Activated CD8-positive, alpha-beta T cell treated with anti-CD3 and anti-CD28 coated beads, Interleukin-2, amount 10 ng/mL, durations not matched to agents 7 days and 5 days (primary cell): ENCODE measurements at regions not wholly inside any gene's neighbourhood (a gene's known extent, or its start where the extent isn't known, plus 50 kb on each side); places are given as distances from the start of the nearest gene placed in this dataset.

ENCODE experiments used
- ATAC-seq: fragments of 150-1000 bp; cut with Tn5 transposase; one replicate; pipeline ENCODE4 v1.10.0; 2021; ENCODE audit warnings: moderate library complexity
- CTCF ChIA-PET: fragments of 350-600 bp; sonication (Branson Sonifier 250); formaldehyde crosslinking; loops from one replicate; lab custom pipeline; 2021; ENCODE audit warnings: antibody characterized with exemption; lab: Charles Lee
- POLR2A ChIA-PET: fragments of 350-600 bp; sonication (Branson Sonifier 250); formaldehyde crosslinking; loops from one replicate; lab custom pipeline; 2021; ENCODE audit warnings: antibody characterized with exemption; lab: Charles Lee
- DNase-seq: peaks from one replicate; pipeline ENCODE4 v3.0.0-alpha.2; 2020
- H3K27ac Mint-ChIP-seq: one replicate; pipeline ENCODE4 v1.8.0; 2021; ENCODE audit warnings: mild to moderate bottlenecking, mixed read lengths
- H3K27me3 Mint-ChIP-seq: one replicate; pipeline ENCODE4 v1.8.0; 2021; ENCODE audit warnings: low read depth, mixed read lengths
- H3K36me3 Mint-ChIP-seq: one replicate; pipeline ENCODE4 v1.8.0; 2021; ENCODE audit warnings: low read depth, mixed read lengths
- H3K4me1 Mint-ChIP-seq: one replicate; pipeline ENCODE4 v1.8.0; 2021; ENCODE audit warnings: low read depth, mixed read lengths
- H3K4me3 Mint-ChIP-seq: one replicate; pipeline ENCODE4 v1.8.0; 2021; ENCODE audit warnings: mild to moderate bottlenecking, mixed read lengths
- H3K9me3 Mint-ChIP-seq: one replicate; pipeline ENCODE4 v1.8.0; 2022; ENCODE audit warnings: mixed read lengths; ENCODE audit not compliant: insufficient read depth

GRCh38 chr11:11074686-11075335 is 217.0 kb upstream of the ZBED5 start:
- DNase-seq (no peak), ATAC-seq (no peak)
- Mint-ChIP-seq H3K36me3 (no peaks in the 10 kb centered on the region), H3K4me3 (no peak overlapping the region), H3K9me3 (no peaks in the 10 kb centered on the region), H3K27ac (no peak overlapping the region), H3K27me3 (peaks cover 4% of the 10 kb centered on the region), H3K4me1 (no peaks in the 10 kb centered on the region)
- ChIA-PET POLR2A (no interaction called here), CTCF (interaction anchor here (1.4 kb wide), 1 partner anchor 18 kb away, joined by 3 read pairs; no protein-coding TSS in a partner anchor)

GRCh38 chr11:11073996-11074395 is 216.1 kb upstream of the ZBED5 start:
- DNase-seq, result no peak
- ChIA-PET CTCF (no interaction called here), POLR2A (no interaction called here)
- no peak for ATAC-seq
- Mint-ChIP-seq H3K9me3 (no peaks in the 10 kb centered on the region), H3K4me1 (no peaks in the 10 kb centered on the region), H3K27me3 (peaks cover 4% of the 10 kb centered on the region), H3K4me3 (no peak overlapping the region), H3K27ac (no peak overlapping the region), H3K36me3 (no peaks in the 10 kb centered on the region)

DNA sequence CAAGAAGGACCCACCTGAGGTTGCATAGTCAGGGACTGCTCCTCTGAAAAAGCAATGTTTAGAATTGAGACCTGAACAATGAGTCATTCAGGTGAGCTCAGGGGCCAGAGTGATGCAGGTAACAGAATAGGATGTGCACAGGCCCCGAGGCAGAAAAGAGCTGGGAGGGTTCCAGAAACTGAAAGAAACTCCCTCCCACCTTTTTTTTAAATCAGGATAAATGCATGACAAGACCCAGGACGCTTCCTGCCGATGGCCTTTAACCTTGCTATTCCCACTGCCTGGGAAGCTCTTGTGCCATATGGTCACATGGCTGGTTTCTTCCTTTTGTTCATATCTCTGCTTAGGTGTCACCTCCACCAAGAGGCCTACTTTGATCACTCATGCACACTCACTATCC is 214.2 kb upstream of the ZBED5 start:
- DNase-seq (no peak), ATAC-seq (no peak)
- Mint-ChIP-seq H3K36me3 (no peaks in the 10 kb centered on the region), H3K4me1 (no peaks in the 10 kb centered on the region), H3K4me3 (no peak overlapping the region), H3K27me3 (peaks cover 2% of the 10 kb centered on the region), H3K9me3 (no peaks in the 10 kb centered on the region), H3K27ac (no peak overlapping the region)
- ChIA-PET POLR2A (no interaction called here), CTCF (no interaction called here)

DNA sequence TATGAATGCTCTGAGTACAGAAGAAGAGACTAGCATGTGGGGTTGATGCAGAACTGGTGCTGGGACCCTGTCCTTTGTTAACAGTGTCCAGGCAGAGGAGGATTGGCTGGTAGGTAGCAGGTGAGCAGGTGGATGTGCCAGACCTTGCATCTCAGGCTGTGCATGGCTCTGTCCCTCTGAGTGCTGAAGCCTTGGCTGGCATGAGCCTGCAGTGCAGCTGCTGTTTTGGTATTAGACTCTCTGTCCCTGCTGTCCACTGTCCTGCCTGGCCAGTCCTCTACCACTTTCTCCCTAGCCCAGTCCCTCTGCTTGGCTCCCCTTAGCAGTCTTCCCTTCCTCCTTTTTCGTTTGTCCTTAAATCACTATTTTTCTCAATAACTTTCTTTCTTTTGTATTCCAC is 213.6 kb upstream of the ZBED5 start:
- ATAC-seq (no peak), DNase-seq (no peak)
- ChIA-PET CTCF (no interaction called here), POLR2A (no interaction called here)
- no peak overlapping the region for H3K27ac Mint-ChIP-seq
- H3K4me1 Mint-ChIP-seq, result no peaks in the 10 kb centered on the region
- H3K9me3 Mint-ChIP-seq, result no peaks in the 10 kb centered on the region
- no peak overlapping the region for H3K4me3 Mint-ChIP-seq
- no peaks in the 10 kb centered on the region for H3K27me3 Mint-ChIP-seq
- no peaks in the 10 kb centered on the region for H3K36me3 Mint-ChIP-seq

DNA sequence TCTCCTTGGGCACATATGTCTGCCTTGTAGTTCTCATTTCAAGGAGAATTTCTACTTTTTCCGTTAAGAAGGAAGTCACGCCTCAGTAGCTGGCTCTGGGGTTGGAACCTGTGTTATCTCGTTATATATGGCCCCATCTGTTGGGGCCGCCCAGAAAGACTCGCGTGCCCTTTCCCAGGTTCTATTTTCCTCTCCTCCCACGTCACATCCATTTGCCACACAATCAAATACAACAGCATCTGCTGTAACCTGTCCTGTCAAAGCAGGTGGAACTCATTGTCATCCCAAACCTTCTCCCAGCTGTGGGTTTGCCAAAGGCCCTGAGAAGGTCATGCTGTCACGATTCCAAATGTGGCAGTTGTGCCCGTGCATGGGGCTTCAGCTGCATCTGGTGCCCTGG is 213.1 kb upstream of the ZBED5 start:
- Mint-ChIP-seq H3K4me1 (no peaks in the 10 kb centered on the region), H3K27ac (no peak overlapping the region), H3K9me3 (no peaks in the 10 kb centered on the region), H3K27me3 (no peaks in the 10 kb centered on the region), H3K4me3 (no peak overlapping the region), H3K36me3 (no peaks in the 10 kb centered on the region)
- CTCF ChIA-PET, result interaction anchor here (1.3 kb wide), 1 partner anchor 43 kb away, joined by 4 read pairs; no protein-coding TSS in a partner anchor
- ATAC-seq (no peak), DNase-seq (no peak)
- POLR2A ChIA-PET, result no interaction called here

- ChIA-PET POLR2A (no interaction called here), CTCF (interaction anchor here (1.3 kb wide), 1 partner anchor 42 kb away, joined by 4 read pairs; no protein-coding TSS in a partner anchor)
- no peak for ATAC-seq
- H3K27ac Mint-ChIP-seq, result no peak overlapping the region
- no peaks in the 10 kb centered on the region for H3K4me1 Mint-ChIP-seq
- no peaks in the 10 kb centered on the region for H3K9me3 Mint-ChIP-seq
- H3K4me3 Mint-ChIP-seq, result no peak overlapping the region
- H3K27me3 Mint-ChIP-seq, result peaks cover 6% of the 10 kb centered on the region
- no peak for DNase-seq
- H3K36me3 Mint-ChIP-seq, result no peaks in the 10 kb centered on the region
Measured at GRCh38 chr11:11069841-11070835, 212.3 kb upstream of the ZBED5 start.

- CTCF ChIA-PET, result no interaction called here
- DNase-seq (no peak), ATAC-seq (no peak)
- no peaks in the 10 kb centered on the region for H3K36me3 Mint-ChIP-seq
- no peaks in the 10 kb centered on the region for H3K4me1 Mint-ChIP-seq
- no peaks in the 10 kb centered on the region for H3K9me3 Mint-ChIP-seq
- no peak overlapping the region for H3K27ac Mint-ChIP-seq
- POLR2A ChIA-PET, result no interaction called here
- H3K27me3 Mint-ChIP-seq, result peaks cover 6% of the 10 kb centered on the region
- no peak overlapping the region for H3K4me3 Mint-ChIP-seq
Measured at GRCh38 chr11:11068113-11068512, 210.3 kb upstream of the ZBED5 start.

- POLR2A ChIA-PET, result no interaction called here
- H3K9me3 Mint-ChIP-seq, result no peaks in the 10 kb centered on the region
- DNase-seq, result no peak
- ATAC-seq, result no peak
- peaks cover 6% of the 10 kb centered on the region for H3K27me3 Mint-ChIP-seq
- no peaks in the 10 kb centered on the region for H3K36me3 Mint-ChIP-seq
- H3K27ac Mint-ChIP-seq, result no peak overlapping the region
- no peaks in the 10 kb centered on the region for H3K4me1 Mint-ChIP-seq
- H3K4me3 Mint-ChIP-seq, result no peak overlapping the region
- CTCF ChIA-PET, result no interaction called here
Measured at GRCh38 chr11:11065396-11065795, 207.5 kb upstream of the ZBED5 start.

DNA sequence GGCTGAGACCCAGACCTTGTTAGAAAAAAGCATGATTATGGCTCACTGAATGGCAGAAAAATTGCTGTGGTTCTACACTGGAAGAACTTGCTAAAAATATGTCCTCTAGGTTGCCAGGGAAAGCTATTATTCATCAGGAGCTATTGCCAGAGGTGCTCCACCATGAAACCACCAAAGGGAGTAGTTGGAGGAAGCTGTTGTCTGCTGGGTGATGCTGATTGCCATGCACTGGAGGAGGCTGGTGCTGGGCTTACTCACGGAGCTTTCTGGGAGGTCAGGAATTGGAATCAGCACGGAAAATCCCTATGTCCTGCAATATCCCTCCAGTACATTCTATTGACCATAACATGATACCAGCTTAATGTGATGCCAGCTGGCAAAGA is 199.6 kb upstream of the ZBED5 start:
- Mint-ChIP-seq H3K9me3 (peaks cover 21% of the 10 kb centered on the region), H3K27me3 (no peaks in the 10 kb centered on the region), H3K4me3 (no peak overlapping the region), H3K36me3 (peaks cover 2% of the 10 kb centered on the region), H3K27ac (no peak overlapping the region), H3K4me1 (no peaks in the 10 kb centered on the region)
- POLR2A ChIA-PET, result no interaction called here
- DNase-seq, result no peak
- CTCF ChIA-PET, result interaction anchor here (0.9 to 1.4 kb wide), 2 partner anchors 18 to 100 kb away, joined by 3 to 4 read pairs; no protein-coding TSS in a partner anchor
- no peak for ATAC-seq

GRCh38 chr11:11056749-11057471 is 199.1 kb upstream of the ZBED5 start:
- Mint-ChIP-seq H3K27ac (no peak overlapping the region), H3K36me3 (peaks cover 2% of the 10 kb centered on the region), H3K4me3 (no peak overlapping the region), H3K4me1 (no peaks in the 10 kb centered on the region), H3K27me3 (no peaks in the 10 kb centered on the region), H3K9me3 (peaks cover 21% of the 10 kb centered on the region)
- POLR2A ChIA-PET, result no interaction called here
- CTCF ChIA-PET, result interaction anchor here (0.9 to 1.4 kb wide), 2 partner anchors 19 to 100 kb away, joined by 3 to 4 read pairs; no protein-coding TSS in a partner anchor
- ATAC-seq, result no peak
- DNase-seq, result no peak

DNA sequence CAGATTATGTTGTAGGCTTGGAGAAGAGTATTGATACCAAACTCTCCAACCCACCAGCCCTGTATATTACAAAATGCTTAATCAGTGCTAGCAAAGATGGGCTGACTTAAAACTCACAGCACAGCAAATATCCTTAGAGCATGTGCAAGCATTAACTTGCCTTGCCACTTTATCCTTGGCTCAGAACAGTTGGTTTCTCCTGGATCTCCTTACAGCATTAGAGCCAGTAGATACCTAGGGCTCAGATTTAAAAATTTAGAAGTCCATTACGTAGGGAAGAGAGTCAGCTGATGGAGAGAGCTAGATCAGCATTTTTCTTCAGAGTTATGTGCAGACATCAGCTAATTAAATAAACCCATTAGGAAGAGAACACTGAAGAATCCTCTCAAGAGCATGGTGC is 198.5 kb upstream of the ZBED5 start:
- DNase-seq (no peak), ATAC-seq (no peak)
- Mint-ChIP-seq H3K27ac (no peak overlapping the region), H3K27me3 (no peaks in the 10 kb centered on the region), H3K36me3 (peaks cover 2% of the 10 kb centered on the region), H3K9me3 (peaks cover 21% of the 10 kb centered on the region), H3K4me1 (no peaks in the 10 kb centered on the region), H3K4me3 (no peak overlapping the region)
- POLR2A ChIA-PET, result no interaction called here
- CTCF ChIA-PET, result no interaction called here
